Forelimb muscle (tissue), 1 donor: ENCODE measurements at regions not wholly inside any gene's neighbourhood (a gene's known extent, or its start where the extent isn't known, plus 50 kb on each side); places are given as distances from the start of the nearest gene placed in this dataset.
"Not testable (repeated sequence)": the region's sequence is repeated elsewhere in the genome, so short reads cannot be mapped to it uniquely, and the experiment has no call there.

Source experiments
- DNase-seq: peaks from one replicate; pipeline ENCODE4 v3.0.0-alpha.2; 2013; ENCODE audit warnings: low read depth

GRCh38 chr14:30218907-30219306, 291.3 kb upstream of the PRKD1 start:
- no peak for DNase-seq

DNA sequence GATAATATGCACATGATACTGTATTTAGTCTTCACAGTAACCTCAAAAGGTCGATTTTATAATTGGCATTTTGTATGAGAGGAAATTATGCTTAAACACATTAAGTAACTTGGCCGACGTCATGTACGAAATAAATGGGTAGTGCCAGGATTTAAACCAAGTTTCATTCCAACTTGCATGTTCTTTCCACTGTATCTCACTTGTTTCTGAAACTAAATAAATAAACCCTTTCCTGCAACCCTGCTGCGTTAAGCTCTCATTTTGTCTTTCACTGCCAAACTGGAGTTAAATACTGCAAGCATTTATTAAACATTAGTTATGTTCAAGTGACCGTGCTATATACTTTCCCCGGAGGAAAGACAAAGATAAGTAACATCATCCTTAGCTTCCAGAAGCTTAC, 293.9 kb upstream of the PRKD1 start:
- no peak for DNase-seq

- no peak for DNase-seq
These were observed 295.7 kb upstream of the PRKD1 start for GRCh38 chr14:30223385-30223785.

GRCh38 chr14:30223966-30224365, 296.3 kb upstream of the PRKD1 start:
- no peak for DNase-seq

DNA sequence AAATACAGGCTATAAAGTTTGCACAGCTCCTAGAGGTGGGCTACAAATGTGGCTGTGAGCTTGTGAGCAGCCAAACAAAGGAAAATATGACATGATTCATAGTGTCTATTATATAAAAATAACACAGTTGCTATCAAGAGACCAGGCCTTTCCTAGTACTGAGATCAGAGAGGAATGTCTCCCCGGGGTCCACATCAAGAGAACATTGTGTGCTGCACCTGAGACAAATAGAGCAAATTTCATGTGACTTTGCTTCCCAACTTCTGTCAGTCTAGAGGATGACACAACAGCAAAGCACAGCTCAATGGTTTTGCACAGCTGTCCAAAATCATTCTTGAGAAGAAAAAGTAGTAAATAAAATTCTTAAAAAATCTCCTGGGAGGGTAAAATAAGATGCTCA, 297.5 kb upstream of the PRKD1 start:
- DNase-seq = peak; percentile 43

GRCh38 chr14:30227436-30227835, 299.8 kb upstream of the PRKD1 start:
- DNase-seq = peak; percentile 38

DNA sequence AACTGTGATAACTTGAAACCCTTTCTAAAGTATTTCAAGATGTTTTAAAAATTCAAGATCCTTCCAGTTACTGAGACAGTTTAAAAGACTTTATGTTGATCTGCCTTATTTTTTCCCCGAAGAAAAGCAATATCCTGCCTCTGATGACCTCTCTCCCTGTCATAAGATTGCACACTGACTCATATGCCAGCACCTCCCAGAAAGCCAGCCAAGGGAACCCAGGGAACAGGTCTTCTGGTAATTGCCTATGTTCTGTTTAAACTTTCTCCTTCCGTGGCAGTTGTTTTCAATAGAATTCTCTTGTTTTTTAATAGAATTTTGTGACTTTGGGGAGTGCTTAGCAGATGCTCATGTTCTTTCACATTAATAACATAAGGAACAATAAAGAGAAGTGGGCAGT, 300.2 kb upstream of the PRKD1 start:
- no peak for DNase-seq

GRCh38 chr14:30230719-30231118, 303.1 kb upstream of the PRKD1 start:
- no peak for DNase-seq

GRCh38 chr14:30234966-30235365, 307.3 kb upstream of the PRKD1 start:
- DNase-seq = no peak

DNA sequence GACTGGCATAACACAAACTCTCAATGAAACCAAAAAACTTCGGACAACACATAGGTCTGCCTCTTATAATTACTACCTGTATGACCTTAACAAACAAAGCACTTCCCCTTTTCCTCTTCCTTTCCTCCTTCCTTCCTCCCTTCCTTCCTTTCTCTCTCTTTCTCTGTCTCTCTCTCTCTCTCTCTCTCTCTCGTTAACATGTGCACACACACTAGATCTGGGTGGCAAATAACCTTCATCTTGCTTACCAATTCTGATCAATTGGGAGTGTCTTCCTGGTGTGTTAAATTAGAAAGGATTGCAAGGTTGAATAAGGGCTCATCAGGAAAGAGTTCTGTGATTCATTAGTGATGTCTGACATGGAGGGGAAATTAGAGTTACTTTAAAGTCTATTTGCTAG, 307.8 kb upstream of the PRKD1 start:
- no peak for DNase-seq

DNA sequence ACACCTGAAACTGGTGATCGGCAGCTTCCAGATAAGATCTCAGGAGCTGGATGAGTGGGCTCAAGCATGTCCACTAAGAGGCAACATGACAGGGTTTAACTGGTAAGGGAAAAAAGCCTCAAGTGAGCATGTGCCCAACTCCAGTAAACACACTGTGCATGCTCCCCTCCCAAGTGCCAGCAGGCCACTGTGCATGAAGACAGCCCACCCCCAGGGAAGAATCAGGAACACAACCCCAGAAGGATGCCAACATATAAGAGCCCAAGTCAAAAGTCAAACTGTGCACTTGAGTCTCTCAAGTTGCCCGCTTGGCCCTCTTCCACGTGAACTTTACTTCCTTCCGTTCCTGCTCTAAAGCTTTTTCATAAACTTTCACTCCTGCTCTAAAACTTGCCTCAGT, 311.3 kb upstream of the PRKD1 start:
- DNase-seq = no peak

DNA sequence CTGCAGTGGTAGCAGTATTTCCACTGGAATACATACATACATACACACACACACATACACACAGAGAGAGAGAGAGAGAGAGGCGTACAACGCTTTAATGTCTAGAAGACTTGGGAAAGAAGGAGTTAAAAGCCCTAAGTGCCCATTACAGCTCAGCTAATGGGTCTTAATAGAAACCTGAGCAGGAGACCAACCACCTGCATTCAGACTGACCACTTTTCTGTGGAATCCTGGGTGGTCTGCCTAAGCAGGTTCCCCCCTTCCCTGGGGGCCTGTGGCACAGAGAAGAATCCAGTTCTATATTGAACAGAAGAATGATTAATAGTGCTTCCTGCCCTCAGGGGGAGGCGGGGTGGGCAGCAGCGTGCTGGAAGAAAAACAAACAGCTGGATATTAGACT, 312.4 kb upstream of the PRKD1 start:
- no peak for DNase-seq

GRCh38 chr14:30240685-30241084, 313.0 kb upstream of the PRKD1 start:
- DNase-seq = no peak

DNA sequence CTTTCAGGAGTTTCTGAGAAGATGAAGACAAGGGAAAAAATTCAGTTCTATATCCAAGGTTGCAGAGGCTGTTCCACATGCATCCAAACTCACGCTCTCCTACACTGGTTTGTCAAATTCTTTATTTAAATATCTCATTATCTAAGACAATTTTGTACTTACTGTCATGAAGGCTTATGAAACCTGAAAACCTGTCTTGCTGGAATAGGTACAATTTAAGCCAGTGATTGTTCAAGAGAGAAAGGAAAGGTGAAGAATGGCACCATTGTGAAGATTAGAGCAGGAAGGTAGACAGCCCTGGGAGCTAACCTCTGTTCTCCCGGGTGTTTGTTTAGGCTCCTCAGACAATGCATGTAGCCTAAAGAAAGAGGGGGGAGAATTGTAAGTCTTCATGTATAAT, 315.1 kb upstream of the PRKD1 start:
- DNase-seq = no peak

- no peak for DNase-seq
These were observed 315.6 kb upstream of the PRKD1 start for GRCh38 chr14:30243207-30243606.

- no peak for DNase-seq
These were observed 315.2 kb upstream of the G2E3 start for GRCh38 chr14:30243805-30244204.

GRCh38 chr14:30244348-30244747, 314.6 kb upstream of the G2E3 start:
- not testable (repeated sequence) for DNase-seq

GRCh38 chr14:30251017-30251416, 307.9 kb upstream of the G2E3 start:
- DNase-seq = no peak

DNA sequence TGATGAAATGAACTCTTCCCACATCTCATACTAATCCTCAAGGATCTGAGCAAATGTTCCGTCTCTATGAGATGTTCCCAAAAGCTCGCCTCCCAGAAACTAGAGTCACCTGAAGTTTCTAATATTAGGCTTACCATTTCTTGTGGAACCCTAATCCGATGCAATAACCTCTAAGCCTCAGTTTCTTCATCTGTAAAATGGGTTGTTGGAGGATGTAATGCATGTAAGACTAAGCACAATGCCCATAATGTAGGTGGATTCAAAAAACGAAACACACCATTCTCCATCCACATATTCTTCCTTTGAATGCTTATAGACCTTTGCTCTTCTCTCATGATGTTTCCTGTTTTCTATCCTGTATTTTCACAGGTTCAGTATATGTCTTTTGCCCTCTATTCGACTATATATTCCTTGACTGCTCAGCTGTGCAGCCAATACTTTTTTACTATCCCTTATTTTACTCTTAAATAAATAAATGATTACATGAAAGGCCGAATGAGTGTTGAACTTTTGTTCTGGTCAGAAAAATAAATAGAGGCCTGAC, 307.3 kb upstream of the G2E3 start:
- DNase-seq = no peak

- no peak for DNase-seq
These were observed 306.8 kb upstream of the G2E3 start for GRCh38 chr14:30252151-30252550.

- no peak for DNase-seq
These were observed 305.9 kb upstream of the G2E3 start for GRCh38 chr14:30252783-30253674.

DNA sequence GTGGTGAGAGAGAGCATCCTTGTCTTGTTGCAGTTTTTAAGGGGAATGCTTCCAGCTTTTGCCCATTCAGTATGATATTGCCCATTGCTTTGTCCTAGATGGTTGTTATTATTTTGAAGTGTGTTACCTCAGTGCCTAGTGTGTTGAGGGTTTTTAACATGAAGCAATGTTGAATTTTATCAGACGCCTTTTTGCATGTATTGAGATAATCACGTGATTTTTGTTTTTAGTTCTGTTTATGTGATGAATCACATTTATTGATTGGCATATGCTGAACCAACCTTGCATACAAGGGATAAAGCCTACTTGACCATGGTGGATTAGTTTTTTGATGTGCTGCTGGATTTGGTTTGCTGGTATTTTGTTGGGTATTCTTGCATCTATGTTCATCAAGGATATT, 302.3 kb upstream of the G2E3 start:
- no peak for DNase-seq

- no peak for DNase-seq
These were observed 300.9 kb upstream of the G2E3 start for GRCh38 chr14:30257946-30258661.
